ENCODE measurements at regions not wholly inside any gene's neighbourhood (a gene's known extent, or its start where the extent isn't known, plus 50 kb on each side); places are given as distances from the start of the nearest gene placed in this dataset.

GRCh38 chr4:125115941-125116340 is 198.8 kb upstream of the FAT4 start:
- TF ChIP-seq SP1 (IDR thresholded peaks at IDR 0.05; ENCODE audit: low read depth): no peak
- TF ChIP-seq JUND (IDR thresholded peaks at IDR 0.05): no peak
- TF ChIP-seq ELF1 (IDR thresholded peaks at IDR 0.05; ENCODE audit: borderline replicate concordance, low read depth): no peak
- TF ChIP-seq TCF7L2 (IDR thresholded peaks at IDR 0.05; ENCODE audit: borderline replicate concordance, extremely low read depth, insufficient read depth, insufficient read length): no peak
- no peak for TF ChIP-seq ZNF274 (IDR thresholded peaks at IDR 0.05; ENCODE audit: low read depth, low read length)
- TF ChIP-seq MAX (IDR thresholded peaks at IDR 0.05): no peak
- no peak for TF ChIP-seq CEBPB (IDR thresholded peaks at IDR 0.05; ENCODE audit: low read depth)
- no peak for TF ChIP-seq YY1 (IDR thresholded peaks at IDR 0.05; ENCODE audit: extremely low read depth, insufficient replicate concordance, low read depth, low read length)
- no peak for TF ChIP-seq EGR1 (IDR thresholded peaks at IDR 0.05; ENCODE audit: low read depth)
- no peak for TF ChIP-seq EZH2 (IDR thresholded peaks at IDR 0.05)
- no peak for TF ChIP-seq CTCF (IDR thresholded peaks at IDR 0.05 in 2 of 3, conservative IDR thresholded peaks at IDR 0.05 in 1 of 3; ENCODE audit: borderline replicate concordance in 1 of 3, insufficient read depth in 1 of 3, low read depth in 2 of 3, low read length in 2 of 3)
- no peak for TF ChIP-seq CBX3 (IDR thresholded peaks at IDR 0.05; ENCODE audit: low read depth)
- no peak for TF ChIP-seq REST (IDR thresholded peaks at IDR 0.05; ENCODE audit: low read depth)
- no peak for TF ChIP-seq ZFX (IDR thresholded peaks at IDR 0.05)
- no peak for TF ChIP-seq EZH2phosphoT487 (IDR thresholded peaks at IDR 0.05; ENCODE audit: borderline replicate concordance)
- no peak for TF ChIP-seq SRF (IDR thresholded peaks at IDR 0.05; ENCODE audit: low read depth)
- no peak for TF ChIP-seq POLR2A (IDR thresholded peaks at IDR 0.05; ENCODE audit: borderline replicate concordance, extremely low read depth, insufficient read depth, insufficient read length)
- no peak for TF ChIP-seq POLR2AphosphoS5 (IDR thresholded peaks at IDR 0.05; ENCODE audit: low read depth, low read length)
- TF ChIP-seq RAD21 (IDR thresholded peaks at IDR 0.05; ENCODE audit: low read depth): no peak
- TF ChIP-seq ZBTB33 (IDR thresholded peaks at IDR 0.05; ENCODE audit: extremely low read depth, insufficient replicate concordance, low read length): no peak
- intact Hi-C loops (cut with micrococcal nuclease): no loop called here
- H3K27me3 ChIP-seq (ENCODE audit: insufficient read depth, low read length): no peaks in the 10 kb centered on the region
- H3K9me2 ChIP-seq (ENCODE audit: insufficient read depth): no peaks in the 10 kb centered on the region; the same call in 1 of the 2 replicates
- H4K20me1 ChIP-seq (ENCODE audit: insufficient read depth): no peaks in the 10 kb centered on the region
- ChIA-PET RAD21 (ENCODE audit: low non-redundant PET in 1 of 2, low total read pairs in 2 of 2, uncharacterized antibody in 2 of 2, unreplicated experiment in 2 of 2) (no interaction called here), CTCF (no interaction called here), POLR2A (no interaction called here)
- no peak overlapping the region for H3K4me3 ChIP-seq (replicated peaks in 1 of 2; ENCODE audit: low read depth in 1 of 2, low read length in 2 of 2)
- no peaks in the 10 kb centered on the region for H3K36me3 ChIP-seq (ENCODE audit: control insufficient read depth in 1 of 2, insufficient read depth in 2 of 2, low read length in 2 of 2)
- no peaks in the 10 kb centered on the region for H3K9me3 ChIP-seq (ENCODE audit: control insufficient read depth in 1 of 2, insufficient read depth in 1 of 2, low read depth in 1 of 2, low read length in 2 of 2)
- BruUV-seq (replicated peaks): no TSS peak
- no peak overlapping the region for H2AFZ ChIP-seq (ENCODE audit: low read depth, low read length, poor library complexity, severe bottlenecking)
- H3K4me2 ChIP-seq (ENCODE audit: low read length): no peak overlapping the region
- no peak for DNase-seq (ENCODE audit: low read depth, low spot score)
- H3K79me2 ChIP-seq (ENCODE audit: insufficient read depth, low read length): no peaks in the 10 kb centered on the region
- no peaks in the 10 kb centered on the region for H3K4me1 ChIP-seq (ENCODE audit: control insufficient read depth in 1 of 2, insufficient read depth in 2 of 2, low read length in 2 of 2)
- H3K9ac ChIP-seq (ENCODE audit: low read length): no peak overlapping the region
- no peak overlapping the region for H3K27ac ChIP-seq (ENCODE audit: low read depth, low read length)
- ATAC-seq: 0 out of 2 replicates have a peak, but pooled peaks have one; percentile 46

All from HCT116 (cell line).